ENCODE measurements at regions not wholly inside any gene's neighbourhood (a gene's known extent, or its start where the extent isn't known, plus 50 kb on each side); places are given as distances from the start of the nearest gene placed in this dataset.

GRCh38 chr4:59838236-59838635 is 1361.9 kb upstream of the ADGRL3 start:
- no peak for DNase-seq
- no peak for TF ChIP-seq GATA1 (IDR thresholded peaks at IDR 0.05; ENCODE audit: low read depth, low read length)
- TF ChIP-seq POLR2A (IDR thresholded peaks at IDR 0.05; ENCODE audit: low read length), result no peak

DNA sequence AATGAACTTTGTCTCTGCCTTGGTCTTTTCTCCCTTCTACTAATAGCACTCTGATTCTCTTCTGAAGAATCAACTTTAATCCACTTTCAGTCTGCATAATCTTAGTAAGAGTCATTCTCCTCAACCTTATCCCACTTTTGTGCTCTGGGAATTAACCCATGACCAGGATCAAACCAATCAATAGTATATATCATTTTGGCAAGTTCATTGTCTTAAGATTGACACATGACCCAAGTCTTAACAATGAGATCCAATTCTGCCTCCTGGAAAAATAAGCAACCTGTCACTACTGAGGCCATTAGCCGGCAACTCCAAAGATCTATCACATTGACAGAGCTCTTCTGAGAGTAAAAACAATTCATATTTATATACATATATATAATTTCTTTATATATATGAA is 1358.4 kb upstream of the ADGRL3 start:
- TF ChIP-seq GATA1 (IDR thresholded peaks at IDR 0.05; ENCODE audit: low read depth, low read length) (no peak), POLR2A (IDR thresholded peaks at IDR 0.05; ENCODE audit: low read length) (no peak)
- no peak for DNase-seq

DNA sequence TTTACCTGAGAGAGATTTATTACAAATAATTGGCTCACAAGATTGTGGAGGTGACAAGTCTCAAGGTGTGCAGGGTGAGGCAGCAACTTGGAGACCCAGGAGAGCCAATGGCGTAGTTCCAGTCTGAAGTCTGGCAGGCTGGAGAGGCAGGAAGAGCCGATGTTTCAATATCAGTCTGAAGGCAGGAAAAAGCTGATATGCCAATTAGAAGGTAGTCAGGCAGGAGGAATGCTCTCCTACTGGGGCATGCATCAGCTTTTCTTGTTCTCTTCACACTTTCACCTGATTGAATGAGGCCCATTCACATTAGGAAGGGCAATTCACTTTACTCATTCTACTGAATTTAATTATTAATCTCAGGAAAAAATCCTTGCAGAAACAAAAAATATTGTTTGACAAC is 1351.7 kb upstream of the ADGRL3 start:
- TF ChIP-seq GATA1 (IDR thresholded peaks at IDR 0.05; ENCODE audit: low read depth, low read length) (no peak), POLR2A (IDR thresholded peaks at IDR 0.05; ENCODE audit: low read length) (no peak)
- DNase-seq, result no peak

- DNase-seq, result no peak
- TF ChIP-seq GATA1 (IDR thresholded peaks at IDR 0.05; ENCODE audit: low read depth, low read length), result no peak
- TF ChIP-seq POLR2A (IDR thresholded peaks at IDR 0.05; ENCODE audit: low read length), result no peak
These were observed 1344.3 kb upstream of the ADGRL3 start for GRCh38 chr4:59855630-59856352.

DNA sequence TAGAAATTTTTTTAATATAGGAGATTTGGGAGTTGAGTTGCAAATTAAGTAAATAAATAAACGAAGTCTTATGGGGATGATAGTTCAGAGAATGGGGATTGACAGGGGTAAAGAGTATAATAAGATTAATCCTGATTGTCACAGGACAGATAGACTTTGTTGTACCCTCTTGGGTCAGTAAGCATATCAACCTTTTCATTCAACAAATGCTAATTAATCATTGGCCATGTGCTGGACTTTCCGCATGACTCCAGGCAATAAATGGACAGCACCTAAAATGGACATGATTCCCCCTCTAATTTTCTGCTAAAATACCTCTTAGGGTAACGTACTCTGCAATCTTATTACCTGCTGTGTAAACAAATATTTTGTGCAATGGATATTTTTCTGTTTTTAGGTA is 1331.1 kb upstream of the ADGRL3 start:
- DNase-seq, result no peak
- TF ChIP-seq POLR2A (IDR thresholded peaks at IDR 0.05; ENCODE audit: low read length), result no peak
- TF ChIP-seq GATA1 (IDR thresholded peaks at IDR 0.05; ENCODE audit: low read depth, low read length), result no peak

GRCh38 chr4:59869559-59869958 is 1330.6 kb upstream of the ADGRL3 start:
- DNase-seq, result no peak
- TF ChIP-seq GATA1 (IDR thresholded peaks at IDR 0.05; ENCODE audit: low read depth, low read length) (no peak), POLR2A (IDR thresholded peaks at IDR 0.05; ENCODE audit: low read length) (no peak)

- TF ChIP-seq GATA1 (IDR thresholded peaks at IDR 0.05; ENCODE audit: low read depth, low read length), result no peak
- TF ChIP-seq POLR2A (IDR thresholded peaks at IDR 0.05; ENCODE audit: low read length), result no peak
- DNase-seq, result no peak
These were observed 1318.5 kb upstream of the ADGRL3 start for GRCh38 chr4:59881632-59882031.

GRCh38 chr4:59904331-59904730 is 1295.8 kb upstream of the ADGRL3 start:
- no peak for TF ChIP-seq GATA1 (IDR thresholded peaks at IDR 0.05; ENCODE audit: low read depth, low read length)
- no peak for TF ChIP-seq POLR2A (IDR thresholded peaks at IDR 0.05; ENCODE audit: low read length)
- DNase-seq, result no peak

DNA sequence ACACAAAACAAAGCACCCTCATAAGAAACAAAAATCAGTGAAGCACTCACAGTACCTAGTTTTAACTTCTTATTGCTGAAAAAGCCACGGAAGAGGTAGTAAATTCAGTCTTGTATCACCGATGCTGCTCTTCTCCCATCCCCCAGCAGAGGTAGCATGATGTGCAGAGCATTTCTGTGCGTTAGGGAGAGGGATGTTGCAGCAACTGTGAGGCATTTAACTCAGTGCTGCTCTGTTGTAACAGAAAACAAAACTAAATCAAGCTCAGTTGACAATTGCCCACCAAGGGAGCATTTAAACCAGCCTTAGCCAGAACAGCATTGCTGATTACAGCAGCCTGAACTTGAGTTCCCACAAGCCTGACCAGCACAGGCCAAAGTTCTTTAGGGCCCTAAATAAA is 1279.7 kb upstream of the ADGRL3 start:
- no peak for DNase-seq
- TF ChIP-seq GATA1 (IDR thresholded peaks at IDR 0.05; ENCODE audit: low read depth, low read length) (no peak), POLR2A (IDR thresholded peaks at IDR 0.05; ENCODE audit: low read length) (no peak)

DNA sequence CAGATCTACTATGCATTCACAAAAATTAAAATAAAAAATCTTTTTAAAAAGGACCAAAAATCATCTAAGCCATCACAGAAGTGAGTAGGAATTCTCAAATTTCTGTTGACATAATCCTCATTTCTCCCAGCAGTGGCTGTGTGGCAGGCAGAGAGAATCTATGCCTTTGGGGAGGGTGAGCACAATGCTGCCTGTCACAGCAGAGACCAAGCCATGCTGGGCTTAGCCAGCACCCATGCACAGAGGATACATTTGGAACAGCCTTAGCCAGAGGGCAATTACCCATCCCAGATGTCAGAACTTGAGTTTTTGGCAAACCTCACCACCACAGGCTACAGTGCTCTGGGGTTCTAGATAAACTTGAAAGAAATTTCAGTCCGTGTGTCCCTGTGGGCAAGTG is 1274.8 kb upstream of the ADGRL3 start:
- TF ChIP-seq GATA1 (IDR thresholded peaks at IDR 0.05; ENCODE audit: low read depth, low read length) (no peak), POLR2A (IDR thresholded peaks at IDR 0.05; ENCODE audit: low read length) (no peak)
- no peak for DNase-seq

DNA sequence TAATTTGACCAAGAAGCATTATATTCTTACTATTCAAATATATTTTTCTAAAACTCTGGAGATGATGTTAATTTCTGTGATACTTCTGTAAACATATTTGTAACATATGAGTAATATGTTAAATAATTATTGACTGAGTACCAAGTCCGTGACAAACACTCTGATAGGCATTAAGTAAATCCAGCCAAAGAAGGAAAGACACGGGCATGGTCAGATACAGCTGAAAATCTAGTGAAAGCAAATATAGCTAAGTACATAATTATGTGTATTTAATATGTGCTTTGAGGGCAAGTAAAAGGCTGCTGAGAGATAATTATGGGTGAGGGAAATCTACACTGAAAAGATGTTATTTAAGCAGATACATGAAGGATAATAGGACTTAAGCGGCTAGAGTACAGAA is 1263.6 kb upstream of the ADGRL3 start:
- TF ChIP-seq POLR2A (IDR thresholded peaks at IDR 0.05; ENCODE audit: low read length) (no peak), GATA1 (IDR thresholded peaks at IDR 0.05; ENCODE audit: low read depth, low read length) (no peak)
- no peak for DNase-seq

DNA sequence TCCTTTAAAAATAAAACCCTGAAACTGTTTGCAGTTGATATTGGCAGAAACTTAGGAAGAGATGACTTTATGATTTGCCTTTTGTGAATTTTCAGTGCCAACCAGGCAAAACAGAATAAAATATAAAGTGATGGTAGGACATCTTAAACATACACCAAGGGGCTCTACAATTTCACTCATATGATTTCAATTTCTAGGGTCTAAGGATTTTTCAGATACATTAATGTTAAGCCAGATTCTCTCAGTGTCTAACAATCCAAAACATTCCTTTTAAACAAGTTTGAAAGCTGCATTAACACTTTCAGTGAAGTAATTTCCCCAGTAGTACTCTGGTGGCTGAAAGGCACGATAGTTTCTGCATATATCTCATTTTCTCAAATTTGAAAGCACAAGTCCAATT is 1262.0 kb upstream of the ADGRL3 start:
- no peak for DNase-seq
- TF ChIP-seq POLR2A (IDR thresholded peaks at IDR 0.05; ENCODE audit: low read length), result no peak
- TF ChIP-seq GATA1 (IDR thresholded peaks at IDR 0.05; ENCODE audit: low read depth, low read length), result no peak

- DNase-seq, result no peak
- TF ChIP-seq GATA1 (IDR thresholded peaks at IDR 0.05; ENCODE audit: low read depth, low read length) (no peak), POLR2A (IDR thresholded peaks at IDR 0.05; ENCODE audit: low read length) (no peak)
These were observed 1254.8 kb upstream of the ADGRL3 start for GRCh38 chr4:59945277-59945676.

GRCh38 chr4:59945716-59946115 is 1254.4 kb upstream of the ADGRL3 start:
- no peak for TF ChIP-seq GATA1 (IDR thresholded peaks at IDR 0.05; ENCODE audit: low read depth, low read length)
- no peak for TF ChIP-seq POLR2A (IDR thresholded peaks at IDR 0.05; ENCODE audit: low read length)
- DNase-seq, result no peak

GRCh38 chr4:59956366-59956765 is 1243.8 kb upstream of the ADGRL3 start:
- no peak for TF ChIP-seq GATA1 (IDR thresholded peaks at IDR 0.05; ENCODE audit: low read depth, low read length)
- TF ChIP-seq POLR2A (IDR thresholded peaks at IDR 0.05; ENCODE audit: low read length), result no peak
- DNase-seq, result no peak

All from erythroblast (primary cell).